ENCODE measurements at regions not wholly inside any gene's neighbourhood (a gene's known extent, or its start where the extent isn't known, plus 50 kb on each side); places are given as distances from the start of the nearest gene placed in this dataset.
A peak's percentile ranks its signal among the peaks of the same experiment; 100 is the strongest.

DNA sequence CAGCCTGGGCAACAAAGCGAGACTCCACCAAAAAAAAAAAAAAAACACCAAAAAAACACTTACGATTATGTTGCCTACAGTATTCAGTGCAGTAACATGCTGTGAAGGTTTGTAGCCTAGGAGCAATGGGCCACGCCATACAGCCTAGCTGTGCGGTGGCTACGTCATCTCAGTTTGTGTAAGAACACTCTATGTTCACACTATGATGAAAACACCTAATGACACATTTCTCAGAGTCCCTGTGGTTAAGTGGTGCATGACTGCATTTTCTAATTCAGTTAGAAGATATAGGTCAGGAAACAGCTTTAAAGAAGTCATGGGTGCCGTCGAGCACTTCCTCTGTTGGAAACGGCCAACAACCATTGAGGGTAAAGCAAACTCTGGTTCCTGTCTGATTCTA lies 75.7 kb upstream of the ANO1 start:
- Histone ChIP-seq H3K9ac (ENCODE audit: low read length) (no peak overlapping the region), H3K4me2 (replicated peaks; ENCODE audit: low read depth, low read length, poor library complexity, severe bottlenecking) (no peak overlapping the region), H3K4me3 (ENCODE audit: control extremely low read depth in 1 of 5, extremely low read depth in 1 of 5, insufficient read depth in 1 of 5, low read depth in 2 of 5, low read length in 4 of 5) (no peak overlapping the region), H3K36me3 (replicated peaks in 1 of 2; ENCODE audit: control extremely low read depth in 1 of 2, control insufficient read depth in 1 of 2, extremely low read depth in 1 of 2, insufficient read depth in 2 of 2, low read length in 1 of 2) (no peaks in the 10 kb centered on the region), H3K27me3 (replicated peaks in 1 of 4; ENCODE audit: control extremely low read depth in 1 of 4, control insufficient read depth in 3 of 4, insufficient read depth in 4 of 4, low read length in 3 of 4) (no peaks in the 10 kb centered on the region), H4K20me1 (ENCODE audit: control insufficient read depth, insufficient read depth, low read length, poor library complexity, severe bottlenecking) (no peaks in the 10 kb centered on the region), H3K27ac (ENCODE audit: low read length in 2 of 2) (no peak overlapping the region), H3K9me3 (ENCODE audit: control extremely low read depth in 1 of 3, control insufficient read depth in 2 of 3, insufficient read depth in 1 of 3, low read length in 2 of 3) (peaks cover 0 to 1% (median under 1%) of the 10 kb centered on the region in 3 donors), H3K4me1 (ENCODE audit: control insufficient read depth in 2 of 2, insufficient read depth in 2 of 2, low read length in 2 of 2) (no peaks in the 10 kb centered on the region), H3K79me2 (ENCODE audit: control insufficient read depth, insufficient read depth, low read length) (no peaks in the 10 kb centered on the region), H2AFZ (ENCODE audit: insufficient read depth, low read depth, low read length, poor library complexity, severe bottlenecking) (no peak overlapping the region)
- H3K27ac Mint-ChIP-seq = no peak overlapping the region
- H3K4me3 Mint-ChIP-seq = no peak overlapping the region
- ChIA-PET CTCF (no interaction called here), POLR2A (no interaction called here)
- no peaks in the 10 kb centered on the region for H3K4me1 Mint-ChIP-seq
- peaks cover 12% of the 10 kb centered on the region for H3K27me3 Mint-ChIP-seq
- intact Hi-C loops (cut with micrococcal nuclease) = no loop called here
- H3K9me3 Mint-ChIP-seq (ENCODE audit: insufficient read depth) = no peaks in the 10 kb centered on the region
- TF ChIP-seq EZH2 (IDR thresholded peaks at IDR 0.05; ENCODE audit: borderline replicate concordance, insufficient read depth, low read depth, low read length, poor library complexity, severe bottlenecking) = no peak
- TF ChIP-seq, protein P1, sequence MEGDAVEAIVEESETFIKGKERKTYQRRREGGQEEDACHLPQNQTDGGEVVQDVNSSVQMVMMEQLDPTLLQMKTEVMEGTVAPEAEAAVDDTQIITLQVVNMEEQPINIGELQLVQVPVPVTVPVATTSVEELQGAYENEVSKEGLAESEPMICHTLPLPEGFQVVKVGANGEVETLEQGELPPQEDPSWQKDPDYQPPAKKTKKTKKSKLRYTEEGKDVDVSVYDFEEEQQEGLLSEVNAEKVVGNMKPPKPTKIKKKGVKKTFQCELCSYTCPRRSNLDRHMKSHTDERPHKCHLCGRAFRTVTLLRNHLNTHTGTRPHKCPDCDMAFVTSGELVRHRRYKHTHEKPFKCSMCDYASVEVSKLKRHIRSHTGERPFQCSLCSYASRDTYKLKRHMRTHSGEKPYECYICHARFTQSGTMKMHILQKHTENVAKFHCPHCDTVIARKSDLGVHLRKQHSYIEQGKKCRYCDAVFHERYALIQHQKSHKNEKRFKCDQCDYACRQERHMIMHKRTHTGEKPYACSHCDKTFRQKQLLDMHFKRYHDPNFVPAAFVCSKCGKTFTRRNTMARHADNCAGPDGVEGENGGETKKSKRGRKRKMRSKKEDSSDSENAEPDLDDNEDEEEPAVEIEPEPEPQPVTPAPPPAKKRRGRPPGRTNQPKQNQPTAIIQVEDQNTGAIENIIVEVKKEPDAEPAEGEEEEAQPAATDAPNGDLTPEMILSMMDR (IDR thresholded peaks at IDR 0.05) = no peak
- WGBS (ENCODE audit: insufficient coverage) = no CpG with 5 or more reads among the region's 8 CpGs
- ATAC-seq (ENCODE audit: low read depth) (no peak), DNase-seq (peak; percentile 36)

DNA sequence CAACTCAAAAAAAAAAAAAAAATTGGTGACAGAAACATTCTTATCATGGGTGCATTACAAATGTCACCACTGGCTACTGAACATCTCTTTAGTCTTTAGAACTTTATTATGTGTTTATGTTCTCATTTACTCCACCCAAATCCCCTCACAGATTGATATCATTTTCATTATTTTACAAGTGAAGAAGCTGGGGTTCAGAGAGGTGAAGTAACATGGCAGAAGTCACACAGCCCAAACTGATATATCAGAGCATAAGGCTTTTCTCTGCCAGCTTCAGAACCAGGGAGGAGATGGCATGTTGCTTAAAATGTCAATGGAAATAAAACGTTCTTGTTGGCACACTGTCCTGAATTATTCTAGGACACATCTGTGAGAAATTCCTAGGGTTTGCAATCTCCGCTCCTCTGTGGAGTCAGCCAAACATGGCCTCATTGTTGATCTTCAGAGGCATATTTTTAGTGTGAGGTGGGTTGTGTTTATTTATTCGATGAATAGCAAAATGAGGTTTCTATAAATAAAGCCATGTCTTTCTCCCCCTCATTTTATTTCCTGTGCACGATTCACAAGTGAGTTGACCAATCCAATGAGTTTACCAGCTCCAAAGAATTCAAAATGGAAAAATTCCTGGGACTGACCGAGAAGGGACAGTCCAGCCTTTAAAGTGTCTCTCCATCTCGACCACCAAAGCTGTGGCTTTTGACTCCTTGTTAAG lies 72.9 kb upstream of the ANO1 start:
- H3K4me1 ChIP-seq (ENCODE audit: control insufficient read depth in 2 of 2, insufficient read depth in 2 of 2, low read length in 2 of 2) = no peaks in the 10 kb centered on the region
- no peak for TF ChIP-seq EZH2 (IDR thresholded peaks at IDR 0.05; ENCODE audit: borderline replicate concordance, insufficient read depth, low read depth, low read length, poor library complexity, severe bottlenecking)
- H3K79me2 ChIP-seq (ENCODE audit: control insufficient read depth, insufficient read depth, low read length) = no peaks in the 10 kb centered on the region
- no peak overlapping the region for H3K9ac ChIP-seq (ENCODE audit: low read length)
- no peaks in the 10 kb centered on the region for H3K9me3 Mint-ChIP-seq (ENCODE audit: insufficient read depth)
- intact Hi-C loops (cut with micrococcal nuclease) = no loop called here
- no peak overlapping the region for H3K4me3 Mint-ChIP-seq
- CTCF ChIA-PET = no interaction called here
- H3K36me3 ChIP-seq (replicated peaks in 1 of 2; ENCODE audit: control extremely low read depth in 1 of 2, control insufficient read depth in 1 of 2, extremely low read depth in 1 of 2, insufficient read depth in 2 of 2, low read length in 1 of 2) = no peaks in the 10 kb centered on the region
- no peaks in the 10 kb centered on the region for H4K20me1 ChIP-seq (ENCODE audit: control insufficient read depth, insufficient read depth, low read length, poor library complexity, severe bottlenecking)
- WGBS (ENCODE audit: insufficient coverage) = 37% methylated on average over 2 of the region's 6 CpGs
- H3K27ac ChIP-seq (ENCODE audit: low read length in 2 of 2) = no peak overlapping the region
- no peak overlapping the region for H2AFZ ChIP-seq (ENCODE audit: insufficient read depth, low read depth, low read length, poor library complexity, severe bottlenecking)
- POLR2A ChIA-PET = no interaction called here
- no peak overlapping the region for H3K4me2 ChIP-seq (replicated peaks; ENCODE audit: low read depth, low read length, poor library complexity, severe bottlenecking)
- H3K27me3 Mint-ChIP-seq = no peaks in the 10 kb centered on the region
- no peak overlapping the region for H3K4me3 ChIP-seq (ENCODE audit: control extremely low read depth in 1 of 5, extremely low read depth in 1 of 5, insufficient read depth in 1 of 5, low read depth in 2 of 5, low read length in 4 of 5)
- no peak overlapping the region for H3K27ac Mint-ChIP-seq
- no peaks in the 10 kb centered on the region for H3K4me1 Mint-ChIP-seq
- ATAC-seq (ENCODE audit: low read depth) (no peak), DNase-seq (no peak)
- peaks cover 0 to under 1% (median 0%) of the 10 kb centered on the region in 4 experiments for H3K27me3 ChIP-seq (replicated peaks in 1 of 4; ENCODE audit: control extremely low read depth in 1 of 4, control insufficient read depth in 3 of 4, insufficient read depth in 4 of 4, low read length in 3 of 4)
- H3K9me3 ChIP-seq (ENCODE audit: control extremely low read depth in 1 of 3, control insufficient read depth in 2 of 3, insufficient read depth in 1 of 3, low read length in 2 of 3) = no peaks in the 10 kb centered on the region
